ENCODE measurements at regions not wholly inside any gene's neighbourhood (a gene's known extent, or its start where the extent isn't known, plus 50 kb on each side); places are given as distances from the start of the nearest gene placed in this dataset.
A peak's percentile ranks its signal among the peaks of the same experiment; 100 is the strongest.
"Not testable (repeated sequence)": the region's sequence is repeated elsewhere in the genome, so short reads cannot be mapped to it uniquely, and the experiment has no call there.

GRCh38 chr2:172253190-172254052, 150.7 kb upstream of the DLX2 start:
- DNase-seq (ENCODE audit: low read depth in 2 of 3, low spot score in 2 of 3) = peak in 2 of 3 donors; percentile 94 to 96

GRCh38 chr2:172256886-172257285, 154.2 kb upstream of the DLX2 start:
- no peak for DNase-seq (ENCODE audit: low read depth in 2 of 3, low spot score in 2 of 3)

GRCh38 chr2:172259827-172260226, 157.1 kb upstream of the DLX2 start:
- no peak for DNase-seq (ENCODE audit: low read depth in 2 of 3, low spot score in 2 of 3)

GRCh38 chr2:172260336-172260735, 157.6 kb upstream of the DLX2 start:
- no peak for DNase-seq (ENCODE audit: low read depth in 2 of 3, low spot score in 2 of 3)

GRCh38 chr2:172261292-172261691, 158.6 kb upstream of the DLX2 start:
- DNase-seq (ENCODE audit: low read depth in 2 of 3, low spot score in 2 of 3) = no peak

- no peak for DNase-seq (ENCODE audit: low read depth in 2 of 3, low spot score in 2 of 3)
Observed at GRCh38 chr2:172262486-172262885, 159.8 kb upstream of the DLX2 start.

GRCh38 chr2:172264820-172265219, 162.1 kb upstream of the DLX2 start:
- DNase-seq (ENCODE audit: low read depth in 2 of 3, low spot score in 2 of 3) = not testable (repeated sequence)

GRCh38 chr2:172269507-172270244, 157.7 kb upstream of the ITGA6 start:
- not testable (repeated sequence) for DNase-seq (ENCODE audit: low read depth in 2 of 3, low spot score in 2 of 3)

- no peak for DNase-seq (ENCODE audit: low read depth in 2 of 3, low spot score in 2 of 3)
Observed at GRCh38 chr2:172270278-172271079, 156.9 kb upstream of the ITGA6 start.

GRCh38 chr2:172273910-172274571, 153.3 kb upstream of the ITGA6 start:
- DNase-seq (ENCODE audit: low read depth in 2 of 3, low spot score in 2 of 3) = peak in 1 of 3 donors; percentile 48

- DNase-seq (ENCODE audit: low read depth in 2 of 3, low spot score in 2 of 3) = no peak
Observed at GRCh38 chr2:172275239-172275638, 152.1 kb upstream of the ITGA6 start.

GRCh38 chr2:172276961-172277360, 150.4 kb upstream of the ITGA6 start:
- no peak for DNase-seq (ENCODE audit: low read depth in 2 of 3, low spot score in 2 of 3)

GRCh38 chr2:172278667-172279066, 148.7 kb upstream of the ITGA6 start:
- DNase-seq (ENCODE audit: low read depth in 2 of 3, low spot score in 2 of 3) = peak in 2 of 3 donors; percentile 62 to 67

- DNase-seq (ENCODE audit: low read depth in 2 of 3, low spot score in 2 of 3) = no peak
Observed at GRCh38 chr2:172279214-172279613, 148.2 kb upstream of the ITGA6 start.

- no peak for DNase-seq (ENCODE audit: low read depth in 2 of 3, low spot score in 2 of 3)
Observed at GRCh38 chr2:172279813-172280212, 147.6 kb upstream of the ITGA6 start.

GRCh38 chr2:172280571-172281361, 146.6 kb upstream of the ITGA6 start:
- DNase-seq (ENCODE audit: low read depth in 2 of 3, low spot score in 2 of 3) = peak in 2 of 3 donors; percentile 77 to 96

GRCh38 chr2:172281648-172282570, 145.5 kb upstream of the ITGA6 start:
- no peak for DNase-seq (ENCODE audit: low read depth in 2 of 3, low spot score in 2 of 3)

- peak in 2 of 3 donors; percentile 54 to 62 for DNase-seq (ENCODE audit: low read depth in 2 of 3, low spot score in 2 of 3)
Observed at GRCh38 chr2:172282944-172283343, 144.4 kb upstream of the ITGA6 start.

- DNase-seq (ENCODE audit: low read depth in 2 of 3, low spot score in 2 of 3) = peak in 2 of 3 donors; percentile 59 to 77
Observed at GRCh38 chr2:172283476-172283875, 143.9 kb upstream of the ITGA6 start.

Data from hematopoietic multipotent progenitor cell (in vitro differentiated cells).